Activated B cell treated with CpG ODN at 0.5 μM for 24 hours (primary cell): ENCODE measurements at regions not wholly inside any gene's neighbourhood (a gene's known extent, or its start where the extent isn't known, plus 50 kb on each side); places are given as distances from the start of the nearest gene placed in this dataset.
A peak's percentile ranks its signal among the peaks of the same experiment; 100 is the strongest.

Source experiments
- ATAC-seq: fragments of 200-7000 bp; cut with Tn5 transposase; one replicate; pipeline ENCODE4 v1.10.0; 2021; ENCODE audit warnings: low read depth, mild to moderate bottlenecking, moderate library complexity
- CTCF ChIA-PET: fragments of 350-600 bp; sonication (Branson Sonifier 250); formaldehyde crosslinking; loops from one replicate; lab custom pipeline; 2021; ENCODE audit warnings: antibody characterized with exemption; lab: Charles Lee
- POLR2A ChIA-PET: fragments of 350-600 bp; sonication (Branson Sonifier 250); formaldehyde crosslinking; loops from one replicate; lab custom pipeline; 2021; ENCODE audit warnings: antibody characterized with exemption; lab: Charles Lee
- DNase-seq: peaks from one replicate; pipeline ENCODE4 v3.0.0; 2022
- H3K27ac Mint-ChIP-seq: one replicate; pipeline ENCODE4 v1.8.0; 2020; ENCODE audit warnings: mixed read lengths
- H3K27me3 Mint-ChIP-seq: one replicate; pipeline ENCODE4 v1.8.0; 2021; ENCODE audit warnings: mixed read lengths
- H3K36me3 Mint-ChIP-seq: one replicate; pipeline ENCODE4 v1.8.0; 2021; ENCODE audit warnings: low read depth, mixed read lengths
- H3K4me1 Mint-ChIP-seq: one replicate; pipeline ENCODE4 v1.8.0; 2021; ENCODE audit warnings: mixed read lengths
- H3K4me3 Mint-ChIP-seq: one replicate; pipeline ENCODE4 v1.8.0; 2020; ENCODE audit warnings: mild to moderate bottlenecking, mixed read lengths
- H3K9me3 Mint-ChIP-seq: one replicate; pipeline ENCODE4 v1.8.0; 2020; ENCODE audit warnings: mixed read lengths
- CTCF ChIP-seq: fragments of 200-600 bp; IDR thresholded peaks from one replicate; pipeline ENCODE4 v1.8.0; 2022; ENCODE audit warnings: antibody characterized with exemption, mild to moderate bottlenecking
- intact Hi-C: fragments of 100-400 bp; cut with micrococcal nuclease; formaldehyde crosslinking; loops from one replicate; pipeline ENCODE4 v1.15.1; 2024

GRCh38 chr5:89471115-89471514 is 588.1 kb upstream of the MEF2C start:
- TF ChIP-seq CTCF = no peak
- no peaks in the 10 kb centered on the region for H3K27me3 Mint-ChIP-seq
- H3K36me3 Mint-ChIP-seq = peaks cover 2% of the 10 kb centered on the region
- ATAC-seq (no peak), DNase-seq (no peak)
- intact Hi-C loops = no loop called here
- H3K4me3 Mint-ChIP-seq = no peak overlapping the region
- H3K27ac Mint-ChIP-seq = no peak overlapping the region
- H3K4me1 Mint-ChIP-seq = peaks cover 8% of the 10 kb centered on the region
- H3K9me3 Mint-ChIP-seq = peaks cover 3% of the 10 kb centered on the region
- CTCF ChIA-PET = no interaction called here
- POLR2A ChIA-PET = no interaction called here

GRCh38 chr5:89470658-89471057 is 587.7 kb upstream of the MEF2C start:
- no peak overlapping the region for H3K4me3 Mint-ChIP-seq
- peaks cover 3% of the 10 kb centered on the region for H3K9me3 Mint-ChIP-seq
- POLR2A ChIA-PET = no interaction called here
- H3K27me3 Mint-ChIP-seq = no peaks in the 10 kb centered on the region
- H3K27ac Mint-ChIP-seq = no peak overlapping the region
- TF ChIP-seq CTCF = no peak
- intact Hi-C loops = no loop called here
- DNase-seq = no peak
- CTCF ChIA-PET = no interaction called here
- H3K36me3 Mint-ChIP-seq = peaks cover 2% of the 10 kb centered on the region
- ATAC-seq = no peak
- H3K4me1 Mint-ChIP-seq = peaks cover 8% of the 10 kb centered on the region

DNA sequence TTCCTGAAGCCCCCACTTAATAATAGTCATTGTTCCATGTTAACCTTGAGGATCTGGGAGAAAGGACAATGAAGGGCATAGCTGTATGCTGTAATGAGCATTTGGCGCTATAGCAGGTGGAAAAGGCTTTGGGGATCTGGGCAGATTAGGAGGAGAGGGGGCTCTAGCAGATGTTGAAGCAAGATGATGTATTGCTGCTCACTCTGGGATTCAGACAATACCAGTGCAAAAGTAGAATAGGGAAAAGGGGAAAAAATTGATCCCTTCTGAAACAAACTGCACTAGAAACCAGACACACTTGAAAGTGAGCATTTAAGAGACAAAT is 575.3 kb upstream of the MEF2C start:
- POLR2A ChIA-PET = interaction anchor here (1.0 to 2.2 kb wide), 5 partner anchors 10 to 23 kb away, joined by 3 to 10 read pairs (median 3); no protein-coding TSS in a partner anchor
- intact Hi-C loops = no loop called here
- peak overlapping the region; percentile 89 for H3K27ac Mint-ChIP-seq
- peak overlapping the region; percentile 9 for H3K4me3 Mint-ChIP-seq
- H3K36me3 Mint-ChIP-seq = peaks cover 3% of the 10 kb centered on the region
- peaks cover 48% of the 10 kb centered on the region for H3K4me1 Mint-ChIP-seq
- TF ChIP-seq CTCF = no peak
- CTCF ChIA-PET = no interaction called here
- no peaks in the 10 kb centered on the region for H3K27me3 Mint-ChIP-seq
- peaks cover 2% of the 10 kb centered on the region for H3K9me3 Mint-ChIP-seq
- ATAC-seq = no peak
- DNase-seq = no peak

- intact Hi-C loops = no loop called here
- DNase-seq (no peak), ATAC-seq (peak; percentile 56)
- Mint-ChIP-seq H3K4me1 (peaks cover 47% of the 10 kb centered on the region), H3K9me3 (peaks cover 2% of the 10 kb centered on the region), H3K27me3 (no peaks in the 10 kb centered on the region), H3K36me3 (peaks cover 3% of the 10 kb centered on the region), H3K4me3 (peak overlapping the region; percentile 29), H3K27ac (peak overlapping the region; percentile 89)
- no peak for TF ChIP-seq CTCF
- ChIA-PET CTCF (no interaction called here), POLR2A (interaction anchor here (0.9 to 2.2 kb wide), 6 partner anchors 9 to 575 kb away, joined by 3 to 10 read pairs (median 3); partner anchors contain the start of gene MEF2C)
Observed at GRCh38 chr5:89457411-89458331, 574.7 kb upstream of the MEF2C start.

DNA sequence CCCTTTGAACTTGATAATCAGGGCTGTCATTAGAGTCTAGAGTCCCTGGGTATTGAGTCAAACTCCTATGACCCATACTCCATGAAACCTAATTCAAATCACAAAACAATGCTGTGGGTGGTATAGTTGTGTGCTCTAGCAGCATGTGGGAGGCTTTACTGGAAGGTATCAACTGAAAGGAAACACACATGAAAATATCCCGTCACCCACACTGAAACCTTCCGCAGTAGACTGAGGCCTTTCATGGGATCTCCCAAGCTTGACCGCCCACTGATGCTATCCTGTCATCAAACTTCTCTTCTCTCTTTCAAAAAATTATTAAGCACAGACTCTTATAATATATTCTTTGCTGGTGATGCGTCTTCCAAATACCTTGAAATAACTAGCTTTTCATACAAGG is 569.1 kb upstream of the MEF2C start:
- peak overlapping the region; percentile 78 for H3K27ac Mint-ChIP-seq
- peaks cover 2% of the 10 kb centered on the region for H3K9me3 Mint-ChIP-seq
- H3K4me3 Mint-ChIP-seq = peak overlapping the region; percentile 40
- no peaks in the 10 kb centered on the region for H3K27me3 Mint-ChIP-seq
- no peak for TF ChIP-seq CTCF
- CTCF ChIA-PET = no interaction called here
- H3K4me1 Mint-ChIP-seq = peaks cover 67% of the 10 kb centered on the region
- POLR2A ChIA-PET = interaction anchor here (0.7 to 1.8 kb wide), 3 partner anchors 12 to 271 kb away, joined by 3 to 6 read pairs (median 3); no protein-coding TSS in a partner anchor
- DNase-seq = no peak
- peak; percentile 64 for ATAC-seq
- intact Hi-C loops = loop anchor here (1.0 kb wide), 1 partner anchor 8 kb away; no protein-coding TSS in a partner anchor
- H3K36me3 Mint-ChIP-seq = peaks cover 3% of the 10 kb centered on the region
